DND-41 (cell line): ENCODE measurements at regions not wholly inside any gene's neighbourhood (a gene's known extent, or its start where the extent isn't known, plus 50 kb on each side); places are given as distances from the start of the nearest gene placed in this dataset.

ENCODE experiments used
- ATAC-seq: fragments of 200-7000 bp; cut with Tn5 transposase; 3 replicates; pipeline ENCODE4 v1.9.1; 2021; ENCODE audit warnings: low read depth; ENCODE audit not compliant: insufficient read depth
- DNase-seq: peaks from one replicate; pipeline ENCODE4 v3.0.0-alpha.2; 2020
- H2AFZ ChIP-seq: 2 replicates; pipeline ENCODE4 v1.6.0; 2012; ENCODE audit warnings: low read depth, low read length
- H3K27ac ChIP-seq: 2 replicates; pipeline ENCODE4 v1.5.1; 2012; ENCODE audit warnings: low read length, inconsistent platforms
- H3K27me3 ChIP-seq: fragments of 200-600 bp; sonication (generic); 2 replicates; pipeline ENCODE4 v1.6.0; 2012; ENCODE audit warnings: low read length, mild to moderate bottlenecking, inconsistent platforms; ENCODE audit not compliant: insufficient read depth, poor library complexity
- H3K36me3 ChIP-seq: 2 replicates; pipeline ENCODE4 v1.5.1; 2012; ENCODE audit warnings: low read length, inconsistent platforms; ENCODE audit not compliant: insufficient read depth
- H3K4me1 ChIP-seq: 2 replicates; pipeline ENCODE4 v1.5.1; 2012; ENCODE audit warnings: mild to moderate bottlenecking, low read length; ENCODE audit not compliant: insufficient read depth
- H3K4me2 ChIP-seq: 2 replicates; pipeline ENCODE4 v1.6.0; 2012; ENCODE audit warnings: mild to moderate bottlenecking, moderate library complexity, low read length, inconsistent platforms; ENCODE audit not compliant: insufficient read depth
- H3K4me3 ChIP-seq, 2 experiments: fragments of 200-600 bp in 1 of 2; shearing (Covaris generic) in 1 of 2; 2 replicates each; pipeline ENCODE4 v1.5.1; 2012 to 2016; ENCODE audit warnings: inconsistent platforms in 2 of 2, low read length in 2 of 2, mild to moderate bottlenecking in 2 of 2, low read depth in 1 of 2, moderate library complexity in 1 of 2
- H3K79me2 ChIP-seq: 2 replicates; pipeline ENCODE4 v1.6.0; 2012; ENCODE audit warnings: low read length, inconsistent platforms; ENCODE audit not compliant: insufficient read depth
- H3K9ac ChIP-seq: 2 replicates; pipeline ENCODE4 v1.6.0; 2012; ENCODE audit warnings: low read depth, mild to moderate bottlenecking, inconsistent platforms, low read length, moderate library complexity
- H3K9me3 ChIP-seq: 2 replicates; pipeline ENCODE4 v1.5.1; 2012; ENCODE audit warnings: low read length, moderate library complexity, mild to moderate bottlenecking, inconsistent platforms; ENCODE audit not compliant: insufficient read depth, severe bottlenecking
- H4K20me1 ChIP-seq: 2 replicates; pipeline ENCODE4 v1.6.0; 2012; ENCODE audit warnings: low read length; ENCODE audit not compliant: insufficient read depth
- EZH2 ChIP-seq: IDR thresholded peaks from 3 replicates; pipeline ENCODE4 v1.6.1; 2012; ENCODE audit warnings: borderline replicate concordance, low read depth, mild to moderate bottlenecking, moderate library complexity, low read length, inconsistent platforms; ENCODE audit not compliant: severe bottlenecking
- TF ChIP-seq, protein P1 (sequence below): IDR thresholded peaks from 2 replicates; pipeline ENCODE4 v1.5.1; 2012; ENCODE audit warnings: borderline replicate concordance, low read length, moderate library complexity, mild to moderate bottlenecking; ENCODE audit not compliant: poor library complexity, severe bottlenecking; ENCODE audit errors: extremely low read depth

DNA sequence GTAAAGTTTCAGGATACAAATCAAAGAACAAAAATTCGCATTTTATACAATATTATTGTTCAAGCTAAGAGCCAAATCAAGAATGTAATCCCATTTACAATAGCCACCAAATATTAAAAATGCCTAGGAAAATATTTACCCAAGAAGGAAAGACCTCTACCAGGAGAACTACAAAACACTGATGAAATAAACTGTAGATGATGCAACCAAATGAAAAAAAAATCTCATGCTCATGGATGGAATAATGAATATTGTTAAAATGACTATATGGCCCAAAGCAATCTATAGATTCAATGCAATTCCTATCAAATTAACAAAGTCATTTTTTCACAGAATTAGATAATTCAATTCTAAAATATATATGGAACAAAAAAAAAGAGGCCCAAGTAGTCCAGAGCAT is 708.8 kb upstream of the MAN1A1 start:
- H3K4me1 ChIP-seq = no peaks in the 10 kb centered on the region
- TF ChIP-seq, protein P1, sequence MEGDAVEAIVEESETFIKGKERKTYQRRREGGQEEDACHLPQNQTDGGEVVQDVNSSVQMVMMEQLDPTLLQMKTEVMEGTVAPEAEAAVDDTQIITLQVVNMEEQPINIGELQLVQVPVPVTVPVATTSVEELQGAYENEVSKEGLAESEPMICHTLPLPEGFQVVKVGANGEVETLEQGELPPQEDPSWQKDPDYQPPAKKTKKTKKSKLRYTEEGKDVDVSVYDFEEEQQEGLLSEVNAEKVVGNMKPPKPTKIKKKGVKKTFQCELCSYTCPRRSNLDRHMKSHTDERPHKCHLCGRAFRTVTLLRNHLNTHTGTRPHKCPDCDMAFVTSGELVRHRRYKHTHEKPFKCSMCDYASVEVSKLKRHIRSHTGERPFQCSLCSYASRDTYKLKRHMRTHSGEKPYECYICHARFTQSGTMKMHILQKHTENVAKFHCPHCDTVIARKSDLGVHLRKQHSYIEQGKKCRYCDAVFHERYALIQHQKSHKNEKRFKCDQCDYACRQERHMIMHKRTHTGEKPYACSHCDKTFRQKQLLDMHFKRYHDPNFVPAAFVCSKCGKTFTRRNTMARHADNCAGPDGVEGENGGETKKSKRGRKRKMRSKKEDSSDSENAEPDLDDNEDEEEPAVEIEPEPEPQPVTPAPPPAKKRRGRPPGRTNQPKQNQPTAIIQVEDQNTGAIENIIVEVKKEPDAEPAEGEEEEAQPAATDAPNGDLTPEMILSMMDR = no peak
- TF ChIP-seq EZH2 = no peak
- H3K9ac ChIP-seq = no peak overlapping the region
- H3K79me2 ChIP-seq = no peaks in the 10 kb centered on the region
- no peak overlapping the region for H3K4me2 ChIP-seq
- no peak overlapping the region for H2AFZ ChIP-seq
- no peaks in the 10 kb centered on the region for H3K36me3 ChIP-seq
- H4K20me1 ChIP-seq = no peaks in the 10 kb centered on the region
- H3K27ac ChIP-seq = no peak overlapping the region
- H3K9me3 ChIP-seq = no peaks in the 10 kb centered on the region
- no peaks in the 10 kb centered on the region for H3K27me3 ChIP-seq
- no peak overlapping the region for H3K4me3 ChIP-seq
- ATAC-seq = no peak
- DNase-seq = no peak

DNA sequence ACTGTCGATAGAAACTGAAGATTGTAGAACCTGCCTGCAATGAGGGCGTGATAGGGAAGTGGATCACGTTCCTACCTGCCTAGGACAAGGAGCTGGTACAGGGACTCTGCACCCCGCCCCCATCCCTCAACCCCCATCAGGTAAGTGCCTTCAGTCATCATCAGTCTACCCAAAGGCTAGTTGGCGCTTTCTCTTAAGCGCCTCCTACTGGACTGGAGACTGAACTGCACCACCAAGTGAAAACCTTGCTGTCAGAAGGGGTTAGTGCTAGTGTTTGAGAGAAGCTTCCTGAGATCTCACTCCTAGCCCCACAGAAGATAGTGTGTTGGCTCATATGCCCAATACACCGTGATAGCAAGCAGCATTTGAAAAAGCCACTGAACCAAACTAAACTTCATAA is 706.5 kb upstream of the MAN1A1 start:
- H3K4me1 ChIP-seq = no peaks in the 10 kb centered on the region
- no peaks in the 10 kb centered on the region for H4K20me1 ChIP-seq
- no peak overlapping the region for H3K4me2 ChIP-seq
- H3K27me3 ChIP-seq = no peaks in the 10 kb centered on the region
- H3K9me3 ChIP-seq = no peaks in the 10 kb centered on the region
- no peak overlapping the region for H3K9ac ChIP-seq
- ATAC-seq (no peak), DNase-seq (no peak)
- H3K4me3 ChIP-seq = no peak overlapping the region
- H3K27ac ChIP-seq = no peak overlapping the region
- no peak for TF ChIP-seq EZH2
- TF ChIP-seq, protein P1 = peak; percentile 60
- no peaks in the 10 kb centered on the region for H3K79me2 ChIP-seq
- H3K36me3 ChIP-seq = no peaks in the 10 kb centered on the region
- H2AFZ ChIP-seq = no peak overlapping the region

DNA sequence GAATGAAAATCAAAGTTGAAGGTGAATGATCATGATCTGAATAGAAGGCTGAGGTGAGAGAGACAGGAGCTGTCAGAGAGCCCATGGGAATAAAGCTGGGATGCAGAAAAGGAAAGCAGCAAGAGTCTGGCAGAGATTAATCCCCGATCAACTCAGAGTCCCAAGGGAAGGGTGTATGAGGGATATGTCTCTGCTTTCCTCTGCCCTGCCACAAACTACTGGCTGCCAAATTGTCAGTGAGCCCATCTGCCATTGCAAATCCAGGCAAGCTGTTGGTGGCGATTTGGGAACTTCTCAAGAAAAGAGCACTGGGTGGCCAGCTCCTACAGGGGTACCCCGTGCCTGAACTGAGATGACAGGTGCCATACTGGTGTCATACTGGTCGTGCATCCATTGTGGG is 705.5 kb upstream of the MAN1A1 start:
- Histone ChIP-seq H4K20me1 (no peaks in the 10 kb centered on the region), H3K79me2 (no peaks in the 10 kb centered on the region), H2AFZ (no peak overlapping the region), H3K4me1 (no peaks in the 10 kb centered on the region), H3K27me3 (no peaks in the 10 kb centered on the region), H3K9ac (no peak overlapping the region), H3K4me3 (no peak overlapping the region), H3K36me3 (no peaks in the 10 kb centered on the region), H3K9me3 (no peaks in the 10 kb centered on the region), H3K27ac (no peak overlapping the region), H3K4me2 (no peak overlapping the region)
- TF ChIP-seq EZH2 = no peak
- TF ChIP-seq, protein P1 = no peak
- DNase-seq = no peak
- no peak for ATAC-seq

DNA sequence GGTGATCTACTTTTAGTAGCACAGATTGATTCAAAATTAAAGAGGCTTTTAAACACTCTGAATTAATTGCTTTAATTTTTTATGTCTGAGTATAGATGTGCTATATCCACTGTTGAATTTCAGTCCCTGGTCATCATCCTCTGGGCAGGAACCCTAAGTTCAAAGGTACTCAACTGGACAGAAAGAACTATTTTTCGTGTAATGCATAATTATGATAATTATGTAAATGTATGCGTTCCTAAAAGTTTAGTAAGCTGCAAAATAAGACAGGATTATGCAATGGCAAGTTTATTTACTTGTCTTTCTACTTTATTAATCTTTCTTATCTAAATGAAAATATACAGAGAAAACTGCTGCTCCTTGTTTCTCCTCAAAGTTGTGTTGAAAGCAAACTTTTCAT is 690.1 kb upstream of the MAN1A1 start:
- DNase-seq (no peak), ATAC-seq (no peak)
- no peak overlapping the region for H2AFZ ChIP-seq
- no peak overlapping the region for H3K9ac ChIP-seq
- H3K9me3 ChIP-seq = no peaks in the 10 kb centered on the region
- H3K4me2 ChIP-seq = no peak overlapping the region
- H3K27ac ChIP-seq = no peak overlapping the region
- H3K4me1 ChIP-seq = no peaks in the 10 kb centered on the region
- H3K27me3 ChIP-seq = no peaks in the 10 kb centered on the region
- no peaks in the 10 kb centered on the region for H4K20me1 ChIP-seq
- H3K79me2 ChIP-seq = no peaks in the 10 kb centered on the region
- TF ChIP-seq EZH2 = no peak
- TF ChIP-seq, protein P1 = no peak
- no peak overlapping the region for H3K4me3 ChIP-seq
- H3K36me3 ChIP-seq = no peaks in the 10 kb centered on the region
